Stimulated activated CD4-positive, alpha-beta T cell treated with anti-CD3 and anti-CD28 coated beads, Interleukin-4, amount 100 ng/mL, for 4 hours (primary cell): ENCODE measurements at regions not wholly inside any gene's neighbourhood (a gene's known extent, or its start where the extent isn't known, plus 50 kb on each side); places are given as distances from the start of the nearest gene placed in this dataset.
"Not testable (repeated sequence)": the region's sequence is repeated elsewhere in the genome, so short reads cannot be mapped to it uniquely, and the experiment has no call there.

Experiments
- DNase-seq, 2 experiments: peaks; one replicate each; pipeline ENCODE4 v3.0.0-alpha.2; 2020

DNA sequence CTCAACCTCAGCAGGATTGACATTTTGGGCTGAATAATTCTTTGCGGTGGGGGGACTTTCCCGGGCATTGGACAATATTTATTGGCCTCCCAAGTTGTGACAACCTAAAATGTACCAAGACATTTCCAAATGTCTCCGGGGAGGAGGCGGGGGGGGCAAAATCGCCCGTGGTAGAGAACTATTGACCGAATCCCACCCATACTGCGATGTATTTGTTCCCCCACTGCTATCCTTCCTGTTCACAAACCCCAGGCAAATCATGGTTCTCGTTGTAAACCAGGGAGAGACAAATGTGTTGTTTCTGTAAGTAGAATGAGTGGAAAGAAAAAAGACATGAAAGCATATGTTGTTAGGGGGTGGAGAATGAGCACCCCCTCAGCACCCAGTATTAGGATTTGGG is 141.9 kb downstream of the PSAT1 start:
- no peak for DNase-seq

DNA sequence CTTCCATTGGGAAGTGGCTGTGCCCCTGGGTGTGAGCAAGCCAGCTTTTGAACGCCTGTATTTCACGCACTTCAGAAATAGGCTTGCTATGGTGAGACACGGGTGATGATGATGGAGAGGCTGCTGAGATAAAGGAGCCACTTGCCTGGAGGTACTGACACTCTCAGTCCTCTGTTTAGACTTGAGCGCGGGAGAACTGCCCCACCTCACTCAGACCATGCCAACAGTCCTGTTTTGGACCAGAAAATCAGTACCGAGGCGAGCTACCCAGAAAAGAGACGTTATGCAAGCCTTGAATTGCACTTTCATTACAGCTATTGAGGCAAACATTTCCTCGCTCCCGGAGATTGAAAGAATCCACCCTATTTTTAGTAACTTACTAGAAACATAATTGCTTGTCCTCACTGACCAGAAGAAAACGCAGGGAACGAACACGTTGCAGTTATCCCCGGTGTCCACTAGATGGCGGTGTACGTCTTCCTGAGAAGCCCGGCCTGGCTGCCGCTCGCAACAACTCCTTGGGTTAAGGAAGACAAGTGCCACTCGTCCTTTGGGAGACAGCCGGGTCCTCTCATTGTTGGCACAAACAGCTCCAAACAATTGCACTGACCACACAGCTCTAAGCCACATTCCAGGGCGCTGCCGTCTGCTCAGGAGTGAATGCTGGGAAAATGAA is 142.4 kb downstream of the PSAT1 start:
- peak; percentile 40 to 48 for DNase-seq

DNA sequence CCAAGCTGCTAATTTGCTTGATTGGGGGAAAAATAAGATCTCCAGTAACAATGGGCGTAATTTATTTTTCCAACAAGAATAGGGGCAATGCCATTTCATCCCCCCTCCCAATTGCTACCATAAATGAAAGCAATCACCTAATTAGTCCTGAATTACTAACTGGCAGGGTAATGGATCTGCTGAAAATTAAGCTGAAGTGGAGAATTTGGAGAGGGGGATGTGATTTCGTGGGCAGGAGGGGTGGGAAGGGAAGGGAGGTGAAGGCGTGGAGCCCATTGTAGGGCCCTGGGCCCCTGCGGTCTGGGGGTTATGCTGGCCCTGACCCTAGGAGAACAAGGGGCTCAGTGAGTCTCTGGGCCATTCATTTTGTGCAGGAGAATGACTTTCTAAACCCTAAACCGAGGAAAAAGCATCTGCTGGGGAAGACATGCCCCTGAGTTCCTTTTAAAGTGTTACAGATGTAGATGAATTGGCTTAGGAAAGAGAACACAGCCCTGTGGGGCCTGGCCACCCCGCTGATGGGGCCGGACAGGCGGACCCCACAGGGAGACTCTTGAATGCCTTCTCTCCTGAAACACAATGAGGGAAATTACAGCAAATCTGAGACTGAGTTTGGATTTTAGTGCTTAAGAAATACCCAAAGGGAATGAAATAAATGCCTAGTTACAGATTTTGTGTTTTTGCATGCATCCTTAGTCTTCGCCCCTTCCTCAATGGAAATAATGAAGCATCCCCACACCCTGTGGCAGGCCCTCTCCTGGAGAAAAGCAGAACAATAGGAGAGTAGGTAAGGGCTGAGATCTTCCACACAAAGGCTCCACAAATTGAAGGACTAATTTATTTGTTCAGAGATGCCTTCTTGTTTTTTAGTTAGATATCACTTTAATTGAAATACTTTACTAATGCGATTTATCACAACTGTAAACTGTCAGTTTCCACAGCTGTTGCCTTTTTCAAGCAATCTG is 143.2 kb downstream of the PSAT1 start:
- DNase-seq: no peak

GRCh38 chr9:78441396-78441795 is 144.5 kb downstream of the PSAT1 start:
- DNase-seq: no peak

GRCh38 chr9:78441822-78442431 is 145.0 kb downstream of the PSAT1 start:
- no peak for DNase-seq

GRCh38 chr9:78442577-78442976 is 145.7 kb downstream of the PSAT1 start:
- DNase-seq: not testable (repeated sequence)

- DNase-seq: no peak
Measured at GRCh38 chr9:78443946-78444345, 147.0 kb downstream of the PSAT1 start.

- DNase-seq: no peak
Measured at GRCh38 chr9:78448960-78449673, 152.2 kb downstream of the PSAT1 start.

GRCh38 chr9:78453450-78453849 is 156.5 kb downstream of the PSAT1 start:
- no peak for DNase-seq

DNA sequence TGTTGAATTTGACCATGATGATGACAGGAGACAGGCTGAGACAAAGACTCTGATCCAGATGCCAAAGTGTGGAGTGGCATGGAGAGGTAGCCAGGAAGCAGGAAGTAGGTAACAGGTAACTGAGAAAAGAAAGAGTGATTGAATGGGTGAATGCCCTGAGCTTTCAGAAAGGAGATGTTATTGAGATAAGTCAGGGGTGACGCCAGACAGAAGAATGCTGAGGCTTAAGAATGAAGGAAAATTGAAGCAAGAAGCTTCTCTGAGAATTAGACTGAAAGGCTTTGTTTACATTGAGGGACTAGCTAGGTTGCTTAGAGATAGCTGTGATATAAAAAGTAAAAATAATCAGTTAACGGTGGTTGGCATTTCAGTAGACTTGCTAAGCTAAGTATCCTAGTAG is 165.7 kb downstream of the PSAT1 start:
- DNase-seq: no peak

DNA sequence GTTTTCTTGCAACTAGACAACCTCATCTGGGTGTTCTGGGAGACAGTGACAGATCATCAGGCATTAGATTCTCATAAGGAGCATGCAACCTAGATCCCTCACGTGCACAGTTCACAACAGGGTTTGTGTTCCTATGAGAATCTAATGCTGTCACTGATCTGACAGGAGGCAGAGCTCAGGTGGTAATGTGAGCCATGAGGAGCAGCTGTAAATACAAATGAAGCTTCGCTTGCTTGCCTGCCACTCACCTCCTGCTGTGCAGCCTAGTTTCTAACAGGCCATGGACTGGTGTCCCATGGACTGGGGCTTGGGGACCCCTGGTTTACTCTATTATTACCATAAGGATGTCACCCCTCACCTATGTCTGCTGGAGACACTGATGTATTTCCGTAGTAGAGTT is 166.8 kb downstream of the PSAT1 start:
- no peak for DNase-seq

DNA sequence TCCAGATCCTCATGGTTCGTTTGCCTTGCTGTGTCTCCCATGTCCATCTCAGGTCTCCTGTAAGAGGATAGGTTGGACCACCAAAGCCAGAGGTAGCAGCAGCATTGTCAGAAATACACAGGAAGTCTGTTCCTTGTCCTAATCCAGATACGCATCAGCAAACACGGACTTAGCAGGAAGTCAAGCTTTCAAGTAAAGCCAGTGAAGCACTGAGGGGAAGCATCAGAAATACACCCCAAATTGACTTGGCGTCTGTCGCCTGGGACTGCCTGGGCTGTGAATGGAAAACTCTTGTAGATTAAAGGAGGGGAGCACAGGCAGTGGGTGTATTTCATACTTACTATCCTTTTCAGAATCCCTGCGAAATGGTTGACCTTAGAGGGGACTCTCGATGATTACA is 171.3 kb downstream of the PSAT1 start:
- DNase-seq: no peak

DNA sequence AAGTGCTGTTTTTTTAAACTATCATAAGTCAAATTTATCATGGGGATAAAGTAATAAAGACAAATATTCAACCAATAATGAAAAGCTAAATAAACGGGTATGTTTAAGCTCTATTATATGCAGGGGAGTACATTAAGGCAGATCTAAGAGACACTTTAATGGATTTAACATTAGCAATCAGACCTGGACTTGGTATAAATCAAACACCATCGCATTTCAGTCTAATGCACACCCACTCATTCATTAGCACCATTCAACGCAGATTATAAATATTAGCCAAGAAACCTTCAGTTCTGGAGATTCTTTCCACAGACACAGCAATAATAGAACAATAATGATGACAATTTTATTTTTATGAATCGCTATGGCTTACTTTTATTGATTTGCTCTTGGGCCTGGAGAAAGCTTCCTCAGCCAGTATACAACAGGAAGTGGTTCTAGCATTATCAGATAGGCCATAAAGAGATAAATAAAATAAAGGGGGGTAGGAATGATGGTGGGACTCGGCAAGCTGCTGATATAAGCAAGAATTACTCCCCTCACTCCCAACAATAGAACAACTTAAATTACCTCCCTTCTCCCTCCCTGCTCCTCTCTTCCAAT is 172.2 kb downstream of the PSAT1 start:
- DNase-seq: no peak

- DNase-seq: no peak
Measured at GRCh38 chr9:78470216-78470615, 173.3 kb downstream of the PSAT1 start.

- DNase-seq: no peak
Measured at GRCh38 chr9:78470741-78471140, 173.8 kb downstream of the PSAT1 start.

GRCh38 chr9:78472111-78472510 is 175.2 kb downstream of the PSAT1 start:
- no peak for DNase-seq

DNA sequence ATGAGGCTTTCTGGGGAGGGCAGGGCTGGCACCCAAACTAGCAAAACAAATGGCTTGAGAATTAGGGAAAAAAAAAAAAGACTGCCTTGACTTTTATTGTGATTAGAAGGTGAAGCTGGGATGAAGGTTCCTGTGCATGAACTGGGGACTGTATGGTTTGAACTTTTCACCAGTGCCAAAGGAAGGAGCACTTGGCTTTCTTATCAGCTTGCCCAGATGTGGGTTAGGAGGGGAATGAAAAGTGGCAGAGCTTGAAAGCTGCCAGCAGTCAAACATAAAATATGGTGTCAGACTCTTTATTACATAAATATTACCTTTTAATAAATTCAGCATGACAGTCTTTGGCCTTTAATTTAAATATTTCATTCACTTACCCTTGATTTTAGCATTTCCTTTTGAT is 182.5 kb downstream of the PSAT1 start:
- DNase-seq: no peak

- no peak for DNase-seq
Measured at GRCh38 chr9:78486661-78487060, 189.7 kb downstream of the PSAT1 start.

- no peak for DNase-seq
Measured at GRCh38 chr9:78490231-78490630, 193.3 kb downstream of the PSAT1 start.

- no peak for DNase-seq
Measured at GRCh38 chr9:78491402-78491801, 194.5 kb downstream of the PSAT1 start.

DNA sequence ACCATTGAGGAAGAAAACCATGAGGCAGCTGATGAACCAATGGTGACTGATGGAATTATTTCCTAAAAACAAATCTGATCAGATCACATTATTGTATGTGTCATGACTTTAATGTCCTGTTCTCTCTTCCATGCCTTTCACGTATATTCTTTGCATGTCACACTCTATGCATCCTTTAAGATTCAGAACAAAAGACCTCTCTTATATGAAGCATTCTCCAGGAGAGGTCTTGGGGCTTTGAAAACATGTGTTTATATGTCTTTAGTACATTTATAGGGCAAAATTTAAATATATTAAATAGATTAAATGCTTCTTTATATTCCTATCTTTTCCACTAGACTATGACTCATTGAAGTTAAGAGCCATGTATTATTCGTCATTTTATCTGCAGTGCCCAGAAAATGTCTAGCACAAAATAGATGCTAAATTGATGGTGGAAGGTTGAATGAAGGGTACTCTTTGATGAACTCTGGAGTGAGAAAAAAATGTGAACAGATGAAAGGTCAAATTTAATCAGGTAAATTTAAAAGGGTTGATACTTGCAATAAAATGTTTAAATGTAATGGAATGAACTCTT is 196.3 kb downstream of the PSAT1 start:
- no peak for DNase-seq

- DNase-seq: no peak
Measured at GRCh38 chr9:78502566-78502965, 205.6 kb downstream of the PSAT1 start.
